Suppressor macrophage treated with lipopolysaccharide for 4 hours (primary cell): ENCODE measurements at regions not wholly inside any gene's neighbourhood (a gene's known extent, or its start where the extent isn't known, plus 50 kb on each side); places are given as distances from the start of the nearest gene placed in this dataset.

Source experiments
- DNase-seq: peaks from one replicate; pipeline ENCODE4 v3.0.0-alpha.2; 2020

- no peak for DNase-seq
These were observed 1020.6 kb downstream of the TLE4 start for GRCh38 chr9:80592413-80592812.

DNA sequence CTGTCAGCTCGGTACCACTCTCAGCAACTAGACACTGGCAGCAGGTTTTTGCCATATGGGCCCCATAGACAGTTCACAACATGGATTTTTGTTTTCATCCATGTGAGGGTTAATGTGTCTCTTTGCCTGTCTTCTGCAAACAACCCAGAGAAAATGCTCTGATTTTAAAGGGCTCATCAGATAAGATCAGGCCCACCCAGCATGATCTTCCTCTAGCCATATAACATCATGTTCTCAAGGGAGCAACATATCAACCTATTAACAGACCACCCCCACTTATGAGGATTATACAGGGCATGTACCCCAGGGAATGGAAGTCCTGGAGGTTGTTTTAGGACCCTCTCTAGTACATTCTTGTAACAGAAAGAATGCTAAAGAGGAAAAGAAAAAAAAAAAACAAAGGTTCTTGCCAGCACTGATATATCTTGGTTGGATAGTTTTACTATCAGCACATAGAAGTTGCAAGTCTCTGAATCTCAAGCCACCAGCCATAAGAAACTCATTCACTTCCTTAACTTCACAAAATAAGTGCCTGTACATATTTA is 1015.1 kb downstream of the TLE4 start:
- DNase-seq = no peak

GRCh38 chr9:80571953-80572352 is 1000.2 kb downstream of the TLE4 start:
- no peak for DNase-seq

GRCh38 chr9:80569236-80569635 is 997.5 kb downstream of the TLE4 start:
- no peak for DNase-seq

DNA sequence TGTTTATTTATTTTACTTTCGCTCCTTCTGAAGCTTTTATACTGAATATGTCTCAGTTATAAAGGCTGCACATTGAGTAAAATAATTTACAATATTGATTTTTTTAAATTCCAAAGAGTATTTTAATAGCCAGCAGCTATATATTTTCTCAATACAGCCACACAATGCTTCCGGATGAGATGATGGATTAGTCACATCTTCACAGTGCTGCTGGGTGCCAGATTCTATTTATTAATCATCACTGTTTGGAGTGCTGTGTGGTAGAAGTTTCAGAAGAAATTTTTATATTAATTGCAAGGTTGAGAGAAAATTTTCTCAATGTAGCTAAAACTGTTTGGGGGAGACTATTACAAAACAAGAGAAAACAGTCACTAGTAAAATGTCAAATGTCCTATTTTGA is 989.8 kb downstream of the TLE4 start:
- DNase-seq = no peak

DNA sequence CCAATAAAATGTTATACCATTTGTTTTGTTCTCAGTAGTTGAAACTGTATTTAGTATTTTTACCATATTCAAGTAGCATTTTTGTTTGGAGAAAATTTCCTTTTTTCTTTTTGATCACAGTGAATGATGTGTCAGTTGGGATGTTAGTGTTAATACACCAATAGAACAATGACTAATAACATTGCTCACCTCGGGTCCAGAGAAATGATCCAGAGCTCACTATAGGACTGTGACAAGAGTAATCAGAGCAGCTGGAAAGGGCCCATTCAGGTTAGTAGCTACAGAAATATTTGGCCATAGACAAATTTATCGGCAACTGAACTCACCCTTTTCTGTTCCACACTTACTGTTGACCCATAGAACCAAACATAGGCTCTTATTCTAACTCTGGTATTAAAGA is 989.2 kb downstream of the TLE4 start:
- DNase-seq = no peak

DNA sequence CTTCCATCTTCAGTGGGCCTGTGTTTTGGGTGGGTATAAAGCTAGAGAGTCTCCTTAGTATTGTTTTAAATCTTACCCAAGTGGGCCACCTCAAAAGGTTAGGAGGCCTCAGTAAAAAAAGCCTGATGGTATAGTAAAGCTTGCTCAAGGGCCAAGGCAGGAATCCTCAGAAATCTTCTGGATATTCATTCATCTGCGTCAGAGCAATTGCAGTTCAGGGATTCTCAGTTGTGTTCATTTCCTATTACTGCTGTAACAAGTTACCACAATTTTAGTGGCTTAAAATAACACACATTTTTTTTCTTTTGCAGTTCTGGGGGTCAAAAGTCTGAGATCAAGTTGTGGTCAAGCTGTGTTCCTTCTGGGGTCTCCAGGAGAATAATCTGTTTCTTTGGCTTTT is 985.5 kb downstream of the TLE4 start:
- no peak for DNase-seq

DNA sequence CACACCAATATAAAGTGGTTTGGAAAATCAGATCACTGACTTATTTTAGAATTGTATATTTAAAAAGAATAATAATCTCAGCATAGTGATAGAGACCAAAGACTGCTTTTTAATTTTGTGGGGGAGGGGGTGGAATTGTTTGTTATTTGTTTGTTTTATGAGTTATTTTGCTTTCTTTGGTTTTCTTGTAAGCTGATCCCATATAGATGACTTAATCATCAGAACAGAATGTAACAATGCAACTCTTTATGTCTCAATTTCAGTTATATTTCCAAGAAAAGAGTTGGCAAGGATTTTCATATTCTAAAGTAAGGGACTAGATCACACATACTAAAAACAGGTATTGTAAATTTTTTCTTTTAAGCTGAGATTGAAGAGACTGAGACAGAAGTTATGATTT is 984.9 kb downstream of the TLE4 start:
- no peak for DNase-seq

DNA sequence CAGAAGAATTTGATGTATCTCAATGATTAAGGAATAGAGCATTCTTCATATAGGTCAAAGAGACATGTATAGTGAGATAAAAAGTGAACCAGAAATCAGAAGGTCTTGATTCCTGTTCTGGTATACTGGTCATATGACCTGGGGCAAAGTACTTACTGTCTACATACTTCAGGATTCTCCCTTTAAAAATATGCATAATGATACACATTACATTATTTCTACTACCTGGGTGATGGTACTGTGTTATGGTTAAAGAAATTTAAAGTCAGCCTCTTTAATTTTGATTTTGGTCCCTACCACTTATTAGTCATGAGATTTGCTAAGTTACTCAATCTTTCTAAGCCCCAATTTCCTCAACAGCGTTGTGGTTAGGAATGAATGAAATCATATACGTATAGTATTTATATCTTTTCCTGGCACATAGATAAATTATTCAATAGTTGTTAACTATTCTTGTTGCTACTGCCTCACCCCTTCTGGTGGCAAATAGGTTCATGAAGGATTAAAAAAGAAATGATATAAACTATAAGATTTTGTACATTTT is 984.1 kb downstream of the TLE4 start:
- DNase-seq = no peak

GRCh38 chr9:80554856-80555255 is 983.1 kb downstream of the TLE4 start:
- no peak for DNase-seq

DNA sequence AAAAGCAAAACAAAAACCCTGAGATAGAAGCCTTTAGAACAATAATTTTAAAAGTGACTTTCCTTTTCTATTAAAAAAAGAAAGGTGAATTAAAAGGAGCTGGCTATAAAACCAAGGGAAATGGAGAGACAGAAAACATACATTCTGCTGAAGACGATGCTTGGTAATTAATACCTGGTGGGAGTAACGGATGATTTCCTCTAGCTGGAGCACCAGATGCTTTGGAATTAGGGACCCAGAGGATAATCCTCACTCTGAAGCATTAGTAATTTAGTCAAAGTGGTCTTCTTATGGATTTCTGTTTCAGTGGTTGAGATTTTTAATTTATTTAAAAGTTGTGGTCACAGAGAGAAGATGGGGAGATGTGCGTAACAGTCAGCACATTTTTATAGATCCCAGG is 982.5 kb downstream of the TLE4 start:
- DNase-seq = no peak

DNA sequence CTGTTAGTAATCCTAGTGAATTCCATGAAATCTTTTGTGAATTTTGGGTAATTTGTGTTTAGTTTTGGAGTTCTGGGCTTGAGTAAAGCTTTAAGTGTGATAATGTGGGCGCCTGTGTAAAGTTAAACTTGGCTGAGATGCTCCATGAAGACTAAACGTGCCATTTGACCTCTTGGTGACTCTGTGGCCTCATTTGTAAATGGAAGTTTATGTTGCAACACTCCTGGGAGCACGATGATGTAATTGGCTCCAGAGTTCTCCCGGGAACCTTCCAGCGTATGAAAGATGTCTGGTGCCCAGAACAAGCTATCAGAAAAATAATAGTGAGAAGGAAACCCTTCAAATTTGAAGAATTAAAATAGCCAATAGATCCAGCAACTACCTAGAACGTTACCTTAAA is 981.2 kb downstream of the TLE4 start:
- no peak for DNase-seq

DNA sequence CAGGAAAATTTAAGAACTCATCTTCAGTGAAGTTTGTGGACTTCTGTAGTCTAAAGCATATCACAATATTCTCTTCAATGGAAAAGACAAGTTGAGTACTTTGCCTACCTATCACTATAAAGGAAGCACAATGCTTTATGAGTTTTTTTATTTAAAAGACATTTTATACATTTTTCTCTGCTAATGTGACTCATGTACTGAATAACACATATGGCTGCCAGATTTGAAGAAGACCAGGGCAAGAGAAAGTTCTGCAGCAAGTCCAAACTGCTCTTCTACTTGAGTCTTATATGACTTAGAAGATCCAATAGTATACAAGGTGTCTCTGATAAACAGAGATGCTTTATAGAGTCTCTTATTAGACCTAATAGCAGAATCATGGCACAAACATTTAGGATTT is 978.4 kb downstream of the TLE4 start:
- no peak for DNase-seq

- DNase-seq = no peak
These were observed 975.8 kb downstream of the TLE4 start for GRCh38 chr9:80547613-80548012.

- no peak for DNase-seq
These were observed 968.6 kb downstream of the TLE4 start for GRCh38 chr9:80540387-80540786.

DNA sequence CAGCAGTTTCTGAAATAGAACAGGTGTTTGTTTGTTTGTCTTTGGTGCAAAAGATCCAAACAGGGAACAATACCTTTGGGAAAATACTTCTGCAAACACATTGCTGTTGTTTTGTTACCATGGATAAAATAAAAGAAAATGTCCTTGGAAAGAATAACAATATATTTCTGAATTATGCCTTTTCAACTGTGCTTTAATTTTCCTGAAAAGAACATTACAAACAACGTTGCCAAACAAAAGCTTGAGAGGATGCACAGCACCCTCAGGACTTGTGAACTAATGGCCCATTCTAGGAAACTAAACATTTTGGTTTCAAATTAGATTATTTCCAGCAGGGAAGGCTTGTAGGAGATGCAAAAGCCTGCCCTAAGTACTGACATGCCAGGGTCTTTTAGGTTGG is 967.2 kb downstream of the TLE4 start:
- DNase-seq = no peak

GRCh38 chr9:80522465-80522864 is 950.7 kb downstream of the TLE4 start:
- no peak for DNase-seq

DNA sequence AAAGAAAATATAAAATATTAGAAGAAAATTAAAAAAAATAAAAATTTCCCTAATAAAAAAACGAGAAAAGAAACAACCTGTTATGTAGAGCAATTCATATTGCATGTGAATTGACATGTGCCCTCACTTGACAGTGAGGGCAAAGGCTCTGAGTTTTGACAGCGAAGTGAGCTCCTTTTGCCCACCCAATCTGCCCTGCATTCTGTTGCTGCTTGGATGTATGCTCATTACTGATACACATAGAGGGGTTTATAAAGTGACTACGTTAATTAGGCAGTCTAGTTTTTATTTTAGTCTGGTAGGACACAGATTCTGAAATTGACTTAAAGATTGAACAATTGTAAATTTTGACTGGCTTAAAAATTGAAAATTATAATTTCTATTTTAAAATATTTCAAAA is 949.4 kb downstream of the TLE4 start:
- no peak for DNase-seq

GRCh38 chr9:80520231-80520630 is 948.5 kb downstream of the TLE4 start:
- DNase-seq = no peak

- no peak for DNase-seq
These were observed 946.7 kb downstream of the TLE4 start for GRCh38 chr9:80518441-80518840.

- DNase-seq = no peak
These were observed 944.9 kb downstream of the TLE4 start for GRCh38 chr9:80516679-80517078.

DNA sequence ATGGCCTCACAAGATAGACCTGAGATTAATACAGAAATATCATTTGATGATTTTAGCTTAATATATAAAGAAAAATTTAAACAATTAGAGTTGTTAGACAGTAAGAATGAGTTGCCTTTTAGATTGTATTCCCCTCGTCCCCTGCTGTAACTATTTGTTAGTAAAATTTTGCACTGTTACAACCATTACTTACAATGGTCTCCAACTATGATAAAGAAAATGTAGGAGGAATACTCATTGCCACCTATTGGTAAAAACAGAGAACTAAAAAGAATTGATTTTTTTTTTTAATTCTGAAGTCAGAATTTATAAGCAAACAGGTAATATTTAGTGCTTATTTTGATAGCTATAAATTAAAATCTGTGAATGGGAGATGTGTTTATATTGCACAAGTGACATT is 937.6 kb downstream of the TLE4 start:
- DNase-seq = no peak

GRCh38 chr9:80507611-80508010 is 935.8 kb downstream of the TLE4 start:
- DNase-seq = no peak

DNA sequence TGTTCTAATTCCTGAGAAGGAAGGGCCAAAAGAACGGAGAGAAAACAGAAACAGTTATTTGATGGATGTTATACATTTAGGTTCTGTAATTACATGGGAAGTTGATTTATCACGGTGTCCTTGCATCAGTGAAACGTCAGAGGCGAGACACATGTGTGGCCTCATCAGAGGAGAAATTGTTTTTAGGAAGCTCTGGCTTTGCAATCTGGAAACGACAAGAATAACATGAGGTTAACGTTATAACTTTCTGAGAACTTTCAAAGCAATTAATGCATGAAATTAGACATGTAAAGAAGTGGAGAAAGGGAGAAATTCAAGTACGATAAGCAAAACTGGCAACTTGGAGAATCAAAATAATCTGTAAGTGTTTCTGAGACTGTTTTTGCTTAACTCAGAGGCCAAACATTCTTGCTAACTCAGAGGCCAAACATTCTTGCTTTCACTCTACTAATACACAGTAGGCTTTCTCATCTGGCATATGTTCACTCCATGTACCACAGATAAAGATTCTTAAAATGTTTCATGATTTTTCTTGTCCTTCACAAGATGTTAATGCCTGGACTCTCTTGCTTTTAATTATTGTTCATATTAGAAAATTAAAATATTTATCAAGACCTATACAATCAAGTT is 933.0 kb downstream of the TLE4 start:
- no peak for DNase-seq

- no peak for DNase-seq
These were observed 932.0 kb downstream of the TLE4 start for GRCh38 chr9:80503671-80504281.
